Neural cell (in vitro differentiated cells): ENCODE measurements at regions not wholly inside any gene's neighbourhood (a gene's known extent, or its start where the extent isn't known, plus 50 kb on each side); places are given as distances from the start of the nearest gene placed in this dataset.

Experiments
- H2AFZ ChIP-seq: fragments of 200-600, 300-800 bp; sonication (generic), shearing (Covaris generic); 2 replicates; pipeline ENCODE4 v1.6.0; 2014; ENCODE audit warnings: low read depth, mild to moderate bottlenecking, antibody characterized with exemption, low read length, moderate library complexity
- H3F3A ChIP-seq: fragments of 200-600 bp; shearing (Covaris generic); 2 replicates; pipeline ENCODE4 v1.6.1; 2016; ENCODE audit warnings: mild to moderate bottlenecking, moderate library complexity, mixed read lengths, antibody characterized with exemption, low read length; ENCODE audit not compliant: insufficient read depth, poor library complexity, severe bottlenecking
- H3K27ac ChIP-seq: fragments of 200-600, 300-800 bp; sonication (generic), shearing (Covaris generic); 2 replicates; pipeline ENCODE4 v1.5.1; 2014; ENCODE audit warnings: mild to moderate bottlenecking, low read length, moderate library complexity
- H3K27me3 ChIP-seq: fragments of 300-800, 200-600 bp; sonication (generic), shearing (Covaris generic); 2 replicates; pipeline ENCODE4 v1.6.0; 2014; ENCODE audit warnings: mild to moderate bottlenecking, low read depth, low read length, moderate library complexity; ENCODE audit not compliant: insufficient read depth
- H3K36me3 ChIP-seq: fragments of 300-800, 200-600 bp; sonication (generic), shearing (Covaris generic); 2 replicates; pipeline ENCODE4 v1.5.1; 2014; ENCODE audit warnings: mild to moderate bottlenecking, antibody characterized with exemption, low read length, moderate library complexity; ENCODE audit not compliant: insufficient read depth
- H3K4me2 ChIP-seq: fragments of 300-800, 200-600 bp; sonication (generic), shearing (Covaris generic); 2 replicates; pipeline ENCODE4 v1.6.0; 2014; ENCODE audit warnings: mild to moderate bottlenecking, low read length
- H3K4me3 ChIP-seq: fragments of 300-800, 200-600 bp; sonication (generic), shearing (Covaris generic); 2 replicates; pipeline ENCODE4 v1.5.1; 2014; ENCODE audit warnings: mild to moderate bottlenecking, low read length, moderate library complexity
- H3K79me2 ChIP-seq: fragments of 200-600 bp; shearing (Covaris generic); replicated peaks from 2 replicates; pipeline ENCODE4 v1.6.0; 2014; ENCODE audit warnings: mild to moderate bottlenecking, low read length, moderate library complexity; ENCODE audit not compliant: insufficient read depth
- H3K9ac ChIP-seq: fragments of 300-800, 200-600 bp; sonication (generic), shearing (Covaris generic); 2 replicates; pipeline ENCODE4 v1.6.1; 2016; ENCODE audit warnings: mild to moderate bottlenecking, low read length, mixed read lengths
- H3K9me2 ChIP-seq: fragments of 200-600 bp; shearing (Covaris generic); 2 replicates; pipeline ENCODE4 v1.6.1; 2016; ENCODE audit warnings: mild to moderate bottlenecking, low read length, mixed read lengths; ENCODE audit not compliant: insufficient read depth
- H3K9me3 ChIP-seq: fragments of 200-600, 300-800 bp; sonication (generic), shearing (Covaris generic); 2 replicates; pipeline ENCODE4 v1.6.1; 2016; ENCODE audit warnings: mild to moderate bottlenecking, mixed run types, low read length, moderate library complexity, mixed read lengths
- H4K20me1 ChIP-seq: fragments of 200-600 bp; shearing (Covaris generic); 2 replicates; pipeline ENCODE4 v1.6.1; 2016; ENCODE audit warnings: mild to moderate bottlenecking, mixed run types; ENCODE audit not compliant: insufficient read depth
- EP300 ChIP-seq: fragments of 450-650 bp; conservative IDR thresholded peaks from 2 replicates; pipeline ENCODE4 v1.6.1; 2014; ENCODE audit warnings: antibody characterized with exemption, mild to moderate bottlenecking, moderate library complexity; ENCODE audit not compliant: poor library complexity, severe bottlenecking
- EZH2 ChIP-seq: fragments of 200-600, 300-800 bp; shearing (Covaris generic), sonication (generic); IDR thresholded peaks from 2 replicates; pipeline ENCODE4 v1.6.1; 2014; ENCODE audit warnings: antibody characterized with exemption, low read length, borderline replicate concordance, mild to moderate bottlenecking; ENCODE audit not compliant: insufficient read depth, poor library complexity, severe bottlenecking
- MXI1 ChIP-seq: fragments of 450-650 bp; conservative IDR thresholded peaks from 2 replicates; pipeline ENCODE4 v1.6.1; 2014; ENCODE audit warnings: antibody characterized with exemption, mild to moderate bottlenecking; ENCODE audit not compliant: poor library complexity, severe bottlenecking
- POLR2AphosphoS5 ChIP-seq: IDR thresholded peaks from 2 replicates; pipeline ENCODE4 v1.6.1; 2012
- RAD21 ChIP-seq: fragments of 450-650 bp; conservative IDR thresholded peaks from 2 replicates; pipeline ENCODE4 v1.6.1; 2014; ENCODE audit warnings: antibody characterized with exemption, mild to moderate bottlenecking, moderate library complexity
- SMC3 ChIP-seq: fragments of 450-650 bp; conservative IDR thresholded peaks from 2 replicates; pipeline ENCODE4 v1.6.1; 2014; ENCODE audit warnings: antibody characterized with exemption, mild to moderate bottlenecking, moderate library complexity; ENCODE audit not compliant: poor library complexity
- TAF1 ChIP-seq: IDR thresholded peaks from 2 replicates; pipeline ENCODE4 v1.6.1; 2012; ENCODE audit warnings: low read depth
- TF ChIP-seq, protein P1 (sequence below): fragments of 450-650 bp; IDR thresholded peaks from 2 replicates; pipeline ENCODE4 v1.5.1; 2014; ENCODE audit warnings: antibody characterized with exemption, mild to moderate bottlenecking, moderate library complexity; ENCODE audit not compliant: poor library complexity, severe bottlenecking
- TF ChIP-seq, protein P2 (sequence below): IDR thresholded peaks from 2 replicates; pipeline ENCODE4 v1.6.1; 2012; ENCODE audit warnings: borderline replicate concordance

- Histone ChIP-seq H3K27ac (no peak overlapping the region), H3K4me3 (no peak overlapping the region), H3K79me2 (no peaks in the 10 kb centered on the region), H3K9me3 (no peaks in the 10 kb centered on the region), H4K20me1 (no peaks in the 10 kb centered on the region), H3K27me3 (no peaks in the 10 kb centered on the region), H3K9ac (no peak overlapping the region), H3K9me2 (no peaks in the 10 kb centered on the region), H3K36me3 (no peaks in the 10 kb centered on the region), H3K4me2 (no peak overlapping the region), H2AFZ (no peak overlapping the region), H3F3A (no peaks in the 10 kb centered on the region)
- TF ChIP-seq POLR2AphosphoS5 (no peak), RAD21 (no peak), EP300 (no peak)
These were observed 152.6 kb upstream of the UMPS start for GRCh38 chr3:124577494-124578167.

DNA sequence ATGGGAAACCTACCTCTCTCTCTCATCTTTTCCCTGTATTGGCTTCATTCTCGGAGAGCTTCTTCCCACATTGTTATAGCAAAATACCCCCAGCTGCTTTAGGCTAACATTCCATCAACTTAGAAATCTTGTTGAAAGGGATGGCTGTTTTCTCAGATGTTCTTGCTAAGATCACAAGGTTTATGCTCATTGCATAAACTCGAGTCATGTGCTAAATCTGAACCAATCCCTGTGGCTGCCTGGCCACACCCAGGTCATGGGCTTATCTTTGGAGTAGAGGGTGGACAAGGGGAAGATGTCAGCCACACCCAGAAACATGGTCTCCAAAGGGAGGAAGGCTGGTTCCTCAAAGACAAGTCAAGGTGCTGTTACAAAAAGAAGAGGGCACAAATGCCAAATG is 150.6 kb upstream of the UMPS start:
- H2AFZ ChIP-seq = no peak overlapping the region
- H3K79me2 ChIP-seq = no peaks in the 10 kb centered on the region
- H3K4me2 ChIP-seq = no peak overlapping the region
- no peaks in the 10 kb centered on the region for H3K9me3 ChIP-seq
- no peak overlapping the region for H3K27ac ChIP-seq
- H4K20me1 ChIP-seq = peaks cover 3% of the 10 kb centered on the region
- H3K27me3 ChIP-seq = peaks cover 17% of the 10 kb centered on the region
- H3K9ac ChIP-seq = no peak overlapping the region
- no peak overlapping the region for H3K4me3 ChIP-seq
- H3K9me2 ChIP-seq = no peaks in the 10 kb centered on the region
- no peaks in the 10 kb centered on the region for H3F3A ChIP-seq
- no peaks in the 10 kb centered on the region for H3K36me3 ChIP-seq
- no peak for TF ChIP-seq RAD21
- TF ChIP-seq EP300 = no peak
- no peak for TF ChIP-seq TAF1
- no peak for TF ChIP-seq EZH2
- no peak for TF ChIP-seq SMC3
- TF ChIP-seq POLR2AphosphoS5 = no peak
- TF ChIP-seq, protein P1, sequence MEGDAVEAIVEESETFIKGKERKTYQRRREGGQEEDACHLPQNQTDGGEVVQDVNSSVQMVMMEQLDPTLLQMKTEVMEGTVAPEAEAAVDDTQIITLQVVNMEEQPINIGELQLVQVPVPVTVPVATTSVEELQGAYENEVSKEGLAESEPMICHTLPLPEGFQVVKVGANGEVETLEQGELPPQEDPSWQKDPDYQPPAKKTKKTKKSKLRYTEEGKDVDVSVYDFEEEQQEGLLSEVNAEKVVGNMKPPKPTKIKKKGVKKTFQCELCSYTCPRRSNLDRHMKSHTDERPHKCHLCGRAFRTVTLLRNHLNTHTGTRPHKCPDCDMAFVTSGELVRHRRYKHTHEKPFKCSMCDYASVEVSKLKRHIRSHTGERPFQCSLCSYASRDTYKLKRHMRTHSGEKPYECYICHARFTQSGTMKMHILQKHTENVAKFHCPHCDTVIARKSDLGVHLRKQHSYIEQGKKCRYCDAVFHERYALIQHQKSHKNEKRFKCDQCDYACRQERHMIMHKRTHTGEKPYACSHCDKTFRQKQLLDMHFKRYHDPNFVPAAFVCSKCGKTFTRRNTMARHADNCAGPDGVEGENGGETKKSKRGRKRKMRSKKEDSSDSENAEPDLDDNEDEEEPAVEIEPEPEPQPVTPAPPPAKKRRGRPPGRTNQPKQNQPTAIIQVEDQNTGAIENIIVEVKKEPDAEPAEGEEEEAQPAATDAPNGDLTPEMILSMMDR = no peak
- TF ChIP-seq, protein P2, sequence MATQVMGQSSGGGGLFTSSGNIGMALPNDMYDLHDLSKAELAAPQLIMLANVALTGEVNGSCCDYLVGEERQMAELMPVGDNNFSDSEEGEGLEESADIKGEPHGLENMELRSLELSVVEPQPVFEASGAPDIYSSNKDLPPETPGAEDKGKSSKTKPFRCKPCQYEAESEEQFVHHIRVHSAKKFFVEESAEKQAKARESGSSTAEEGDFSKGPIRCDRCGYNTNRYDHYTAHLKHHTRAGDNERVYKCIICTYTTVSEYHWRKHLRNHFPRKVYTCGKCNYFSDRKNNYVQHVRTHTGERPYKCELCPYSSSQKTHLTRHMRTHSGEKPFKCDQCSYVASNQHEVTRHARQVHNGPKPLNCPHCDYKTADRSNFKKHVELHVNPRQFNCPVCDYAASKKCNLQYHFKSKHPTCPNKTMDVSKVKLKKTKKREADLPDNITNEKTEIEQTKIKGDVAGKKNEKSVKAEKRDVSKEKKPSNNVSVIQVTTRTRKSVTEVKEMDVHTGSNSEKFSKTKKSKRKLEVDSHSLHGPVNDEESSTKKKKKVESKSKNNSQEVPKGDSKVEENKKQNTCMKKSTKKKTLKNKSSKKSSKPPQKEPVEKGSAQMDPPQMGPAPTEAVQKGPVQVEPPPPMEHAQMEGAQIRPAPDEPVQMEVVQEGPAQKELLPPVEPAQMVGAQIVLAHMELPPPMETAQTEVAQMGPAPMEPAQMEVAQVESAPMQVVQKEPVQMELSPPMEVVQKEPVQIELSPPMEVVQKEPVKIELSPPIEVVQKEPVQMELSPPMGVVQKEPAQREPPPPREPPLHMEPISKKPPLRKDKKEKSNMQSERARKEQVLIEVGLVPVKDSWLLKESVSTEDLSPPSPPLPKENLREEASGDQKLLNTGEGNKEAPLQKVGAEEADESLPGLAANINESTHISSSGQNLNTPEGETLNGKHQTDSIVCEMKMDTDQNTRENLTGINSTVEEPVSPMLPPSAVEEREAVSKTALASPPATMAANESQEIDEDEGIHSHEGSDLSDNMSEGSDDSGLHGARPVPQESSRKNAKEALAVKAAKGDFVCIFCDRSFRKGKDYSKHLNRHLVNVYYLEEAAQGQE = no peak
- no peak for TF ChIP-seq MXI1
